Mammary epithelial cell (primary cell): ENCODE measurements at regions not wholly inside any gene's neighbourhood (a gene's known extent, or its start where the extent isn't known, plus 50 kb on each side); places are given as distances from the start of the nearest gene placed in this dataset.

Experiments used
- CTCF ChIP-seq, 2 donors: IDR thresholded peaks in 1 of 2; conservative IDR thresholded peaks in 1 of 2; 2 replicates each; pipeline ENCODE4 v1.5.1; 2011 to 2012; ENCODE audit warnings: inconsistent platforms in 2 of 2, low read length in 2 of 2, mild to moderate bottlenecking in 2 of 2, control low read depth in 1 of 2, low read depth in 1 of 2; ENCODE audit not compliant: insufficient read depth in 1 of 2; ENCODE audit errors: extremely low read depth in 1 of 2
- EZH2 ChIP-seq: IDR thresholded peaks from 2 replicates; pipeline ENCODE4 v1.6.1; 2012; ENCODE audit warnings: low read length, inconsistent platforms, borderline replicate concordance

- TF ChIP-seq CTCF (conservative IDR thresholded peaks at IDR 0.05 in 1 of 2, IDR thresholded peaks at IDR 0.05 in 1 of 2; ENCODE audit: extremely low read depth in 1 of 2, insufficient read depth in 1 of 2, low read depth in 1 of 2, low read length in 2 of 2) (no peak), EZH2 (no peak)
Measured at GRCh38 chr21:16552880-16553279, 823.1 kb downstream of the USP25 start.
